H1 (cell line): ENCODE measurements at regions not wholly inside any gene's neighbourhood (a gene's known extent, or its start where the extent isn't known, plus 50 kb on each side); places are given as distances from the start of the nearest gene placed in this dataset.

Experiments used
- CTCF ChIA-PET: fragments of 300-600 bp; sonication (Branson Sonifier 250); formaldehyde crosslinking; loops from one replicate; lab custom pipeline; 2021; ENCODE audit not compliant: partially characterized antibody; lab: Charles Lee
- POLR2A ChIA-PET: fragments of 300-600 bp; sonication (Branson Sonifier 250); formaldehyde crosslinking; loops from one replicate; lab custom pipeline; 2021; ENCODE audit warnings: inconsistent platforms; ENCODE audit not compliant: partially characterized antibody; lab: Charles Lee
- DNase-seq, 2 experiments: peaks; one replicate each; pipeline versions ENCODE4 v3.0.0 to v3.0.0-alpha.2; 2010 to 2022; ENCODE audit warnings: low spot score in 2 of 2, low read depth in 1 of 2, mixed read lengths in 1 of 2
- FAIRE-seq: peaks from 2 replicates; lab custom pipeline; 2011; peaks lifted over from hg19 to GRCh38; lab: Jason Lieb, UNC
- H2AFZ ChIP-seq: 2 replicates; pipeline ENCODE4 v1.8.1; 2012; ENCODE audit warnings: low read length, inconsistent platforms
- H2AK5ac ChIP-seq: 2 replicates; pipeline ENCODE4 v1.6.1; 2013; ENCODE audit warnings: low read depth, low read length
- H2BK120ac ChIP-seq: replicated peaks from 2 replicates; pipeline ENCODE3; 2013; ENCODE audit warnings: low read depth, low read length, inconsistent platforms
- H2BK12ac ChIP-seq: 2 replicates; pipeline ENCODE4 v1.6.1; 2013; ENCODE audit warnings: low read depth, low read length
- H2BK15ac ChIP-seq: 2 replicates; pipeline ENCODE4 v1.6.1; 2013; ENCODE audit warnings: low read length
- H2BK20ac ChIP-seq: 2 replicates; pipeline ENCODE4 v1.6.1; 2013; ENCODE audit warnings: low read length
- H2BK5ac ChIP-seq: 2 replicates; pipeline ENCODE4 v1.6.1; 2013; ENCODE audit warnings: low read depth, low read length
- H3K14ac ChIP-seq: 2 replicates; pipeline ENCODE4 v1.6.1; 2013; ENCODE audit warnings: inconsistent platforms; ENCODE audit not compliant: insufficient read length
- H3K18ac ChIP-seq: 2 replicates; pipeline ENCODE4 v1.6.1; 2013; ENCODE audit warnings: low read length; ENCODE audit errors: extremely low read depth
- H3K23ac ChIP-seq: 2 replicates; pipeline ENCODE4 v1.6.1; 2013; ENCODE audit warnings: inconsistent platforms; ENCODE audit not compliant: insufficient read length
- H3K23me2 ChIP-seq: 2 replicates; pipeline ENCODE4 v1.6.1; 2013; ENCODE audit warnings: low read depth, low read length
- H3K27ac ChIP-seq: 2 replicates; pipeline ENCODE4 v1.6.1; 2011; ENCODE audit warnings: low read depth, low read length, inconsistent platforms
- H3K27me3 ChIP-seq, 4 experiments: replicated peaks in 1 of 4; 1 replicate in 1 of 4; 2 replicates in 3 of 4; pipeline versions ENCODE4 v1.6.1 to v1.8.1; 2011 to 2013; ENCODE audit warnings: low read length in 3 of 4, mild to moderate bottlenecking in 3 of 4, inconsistent platforms in 2 of 4, mixed read lengths in 2 of 4, moderate library complexity in 1 of 4; ENCODE audit not compliant: control insufficient read depth in 3 of 4, insufficient read depth in 3 of 4; ENCODE audit errors: extremely low read depth in 1 of 4
- H3K36me3 ChIP-seq, 4 experiments: 2 replicates each; pipeline versions ENCODE4 v1.6.1 to v1.8.1; 2011 to 2013; ENCODE audit warnings: mild to moderate bottlenecking in 4 of 4, low read length in 3 of 4, moderate library complexity in 2 of 4, control low read depth in 1 of 4, inconsistent platforms in 1 of 4; ENCODE audit not compliant: insufficient read depth in 4 of 4, control insufficient read depth in 2 of 4
- H3K4ac ChIP-seq: replicated peaks from 2 replicates; pipeline ENCODE3; 2013; ENCODE audit warnings: low read length, low read depth, mixed read lengths, inconsistent platforms; ENCODE audit not compliant: insufficient read length
- H3K4me1 ChIP-seq, 4 experiments: replicated peaks in 1 of 4; 1 replicate in 1 of 4; 2 replicates in 3 of 4; pipeline versions ENCODE4 v1.6.1 to v1.8.1; 2011 to 2013; ENCODE audit warnings: low read length in 3 of 4, inconsistent platforms in 2 of 4, mixed read lengths in 1 of 4; ENCODE audit not compliant: insufficient read depth in 4 of 4, control insufficient read depth in 3 of 4
- H3K4me2 ChIP-seq, 2 experiments: 2 replicates each; pipeline versions ENCODE4 v1.6.1 to v1.8.1; 2011 to 2013; ENCODE audit warnings: low read depth in 2 of 2, low read length in 2 of 2, control low read depth in 1 of 2, inconsistent platforms in 1 of 2, mild to moderate bottlenecking in 1 of 2; ENCODE audit not compliant: insufficient read depth in 1 of 2
- H3K4me3 ChIP-seq, 4 experiments: fragments of 200-600, 300-600 bp in 1 of 4; sonication (generic), shearing (Covaris generic), sonication (Bioruptor Twin) in 1 of 4; 2 replicates each; pipeline versions ENCODE4 v1.5.1 to v1.8.1; 2011 to 2016; ENCODE audit warnings: low read length in 4 of 4, low read depth in 3 of 4, control low read depth in 2 of 4, inconsistent platforms in 2 of 4, mild to moderate bottlenecking in 2 of 4, mixed read lengths in 1 of 4, moderate library complexity in 1 of 4; ENCODE audit not compliant: insufficient read depth in 2 of 4; ENCODE audit errors: extremely low read depth in 1 of 4
- H3K56ac ChIP-seq: replicated peaks from 2 replicates; pipeline ENCODE3; 2013; ENCODE audit warnings: low read depth, mild to moderate bottlenecking, mixed read lengths, low read length, inconsistent platforms; ENCODE audit not compliant: insufficient read length
- H3K79me1 ChIP-seq: 2 replicates; pipeline ENCODE4 v1.6.1; 2013; ENCODE audit warnings: low read depth, low read length, control low read depth
- H3K79me2 ChIP-seq, 2 experiments: 2 replicates each; pipeline versions ENCODE4 v1.6.1 to v1.8.1; 2012 to 2013; ENCODE audit warnings: low read length in 2 of 2, mild to moderate bottlenecking in 2 of 2, inconsistent platforms in 1 of 2; ENCODE audit not compliant: insufficient read depth in 2 of 2, control insufficient read depth in 1 of 2
- H3K9ac ChIP-seq, 4 experiments: replicated peaks in 1 of 4; 1 replicate in 1 of 4; 2 replicates in 3 of 4; pipeline versions ENCODE4 v1.6.1 to v1.8.1; 2011 to 2013; ENCODE audit warnings: low read depth in 3 of 4, low read length in 3 of 4, control low read depth in 2 of 4, mild to moderate bottlenecking in 2 of 4, moderate library complexity in 2 of 4, inconsistent platforms in 1 of 4; ENCODE audit errors: extremely low read depth in 1 of 4
- H3K9me3 ChIP-seq, 2 experiments: 2 replicates each; pipeline versions ENCODE4 v1.6.1 to v1.8.1; 2012 to 2013; ENCODE audit warnings: mild to moderate bottlenecking in 2 of 2, moderate library complexity in 2 of 2, control low read depth in 1 of 2, inconsistent platforms in 1 of 2, low read depth in 1 of 2, low read length in 1 of 2, mixed read lengths in 1 of 2; ENCODE audit not compliant: insufficient read depth in 2 of 2
- H4K20me1 ChIP-seq, 2 experiments: replicated peaks in 1 of 2; 2 replicates each; pipeline versions ENCODE3 to v1.8.1; 2011 to 2013; ENCODE audit warnings: inconsistent platforms in 2 of 2, low read length in 2 of 2, mild to moderate bottlenecking in 1 of 2; ENCODE audit not compliant: insufficient read depth in 2 of 2, control insufficient read depth in 1 of 2
- H4K5ac ChIP-seq: 2 replicates; pipeline ENCODE4 v1.6.1; 2013; ENCODE audit warnings: low read length, low read depth, mixed read lengths, inconsistent platforms; ENCODE audit not compliant: insufficient read length
- H4K8ac ChIP-seq: 2 replicates; pipeline ENCODE4 v1.8.0; 2013; ENCODE audit warnings: mild to moderate bottlenecking, moderate library complexity, low read length, inconsistent platforms; ENCODE audit not compliant: insufficient read depth; ENCODE audit errors: extremely low read depth
- H4K91ac ChIP-seq: replicated peaks from 2 replicates; pipeline ENCODE3; 2013; ENCODE audit warnings: low read length, mixed read lengths, inconsistent platforms; ENCODE audit not compliant: insufficient read length
- BCL11A ChIP-seq, 2 experiments: IDR thresholded peaks; one replicate each; pipeline ENCODE4 v1.6.1; 2011; ENCODE audit warnings: low read depth in 2 of 2, low read length in 2 of 2, mild to moderate bottlenecking in 2 of 2
- FOSL1 ChIP-seq: IDR thresholded peaks from 2 replicates; pipeline ENCODE4 v1.6.1; 2011; ENCODE audit warnings: mild to moderate bottlenecking, low read depth, low read length, moderate library complexity; ENCODE audit not compliant: insufficient read depth
- HDAC6 ChIP-seq: IDR thresholded peaks from one replicate; pipeline ENCODE4 v1.7.1; 2012; ENCODE audit warnings: low read depth, mild to moderate bottlenecking, inconsistent platforms, low read length, moderate library complexity
- RXRA ChIP-seq: IDR thresholded peaks from 2 replicates; pipeline ENCODE4 v1.6.1; 2011; ENCODE audit warnings: low read depth, mild to moderate bottlenecking, low read length, moderate library complexity; ENCODE audit not compliant: insufficient read depth
- SP2 ChIP-seq: IDR thresholded peaks from 2 replicates; pipeline ENCODE4 v1.6.1; 2012; ENCODE audit warnings: mild to moderate bottlenecking, low read length, inconsistent platforms
- TBP ChIP-seq: IDR thresholded peaks from 2 replicates; pipeline ENCODE4 v1.6.1; 2011; ENCODE audit warnings: low read depth, low read length, improper control_type of control experiment
- WGBS, 2 experiments: shearing (Covaris generic) in 1 of 2; methylation state at CpG; one replicate each; pipeline versions ENCODE4 v1.1.6 to v1.1.7; 2013 to 2015; ENCODE audit warnings: low lambda C conversion rate in 2 of 2, mixed read lengths in 2 of 2, inconsistent platforms in 1 of 2, low coverage in 1 of 2, missing lambda C conversion rate in 1 of 2; ENCODE audit not compliant: insufficient replicate concordance in 2 of 2, insufficient coverage in 1 of 2, insufficient read length in 1 of 2; ENCODE audit errors: extremely low coverage in 1 of 2, missing lambda C conversion rate in 1 of 2; 5-methylcytosine and 5-hydroxymethylcytosine counted together
- TF ChIP-seq, protein P1 (sequence below): IDR thresholded peaks from 2 replicates; pipeline ENCODE4 v1.6.1; 2011; ENCODE audit warnings: low read depth, mild to moderate bottlenecking, low read length; ENCODE audit not compliant: insufficient read depth
- TF ChIP-seq, protein P2 (sequence below): IDR thresholded peaks from 2 replicates; pipeline ENCODE4 v1.6.1; 2011; ENCODE audit warnings: low read length, improper control_type of control experiment

DNA sequence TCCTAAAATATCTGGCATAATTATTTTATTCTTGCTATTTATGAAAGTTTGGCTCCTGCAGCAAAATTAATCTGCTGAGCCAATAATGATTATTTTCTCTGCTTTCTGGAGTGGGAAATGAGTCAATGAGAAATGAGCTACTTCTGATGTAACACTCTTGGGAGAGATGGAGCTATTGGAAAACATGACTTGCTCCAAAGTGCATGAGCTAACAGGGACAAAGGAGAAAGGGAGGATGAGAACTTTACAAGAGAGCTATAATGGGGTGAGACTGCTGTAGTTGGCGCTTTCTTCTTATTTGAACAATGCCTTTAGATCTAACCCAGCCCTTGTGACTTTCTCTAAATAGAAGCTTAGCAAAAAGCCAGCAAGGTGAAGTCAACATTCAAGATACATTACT lies 615.1 kb downstream of the ANKRD50 start:
- CTCF ChIA-PET: no interaction called here
- POLR2A ChIA-PET: no interaction called here
- WGBS, 2 experiments: 88% methylated on average over 1 of the region's 1 CpG; no CpG with 5 or more reads in 1 of the 2 experiments

More for the DNA sequence above, 615.1 kb downstream of the ANKRD50 start:
- Histone ChIP-seq H3K9me3 (no peaks in the 10 kb centered on the region), H2BK12ac (no peak overlapping the region), H3K14ac (no peak overlapping the region), H3K4me2 (no peak overlapping the region), H4K5ac (no peak overlapping the region), H3K56ac (no peak overlapping the region), H3K27ac (no peak overlapping the region), H3K79me2 (no peaks in the 10 kb centered on the region), H3K4ac (no peak overlapping the region), H3K4me3 (no peak overlapping the region), H2BK15ac (no peak overlapping the region), H3K18ac (no peak overlapping the region), H3K36me3 (no peaks in the 10 kb centered on the region), H4K91ac (no peak overlapping the region), H4K20me1 (no peaks in the 10 kb centered on the region), H3K23me2 (no peaks in the 10 kb centered on the region), H3K27me3 (no peaks in the 10 kb centered on the region), H3K9ac (no peak overlapping the region), H2BK120ac (no peak overlapping the region), H3K4me1 (no peaks in the 10 kb centered on the region), H3K23ac (no peak overlapping the region), H2BK5ac (no peak overlapping the region), H2BK20ac (no peak overlapping the region), H2AK5ac (no peak overlapping the region), H4K8ac (no peak overlapping the region), H3K79me1 (no peaks in the 10 kb centered on the region), H2AFZ (0 out of 2 replicates have a peak overlapping the region, but pooled peaks have one; percentile 41)
- DNase-seq: no peak
- no peak for TF ChIP-seq FOSL1
- no peak for TF ChIP-seq HDAC6
- TF ChIP-seq, protein P1, sequence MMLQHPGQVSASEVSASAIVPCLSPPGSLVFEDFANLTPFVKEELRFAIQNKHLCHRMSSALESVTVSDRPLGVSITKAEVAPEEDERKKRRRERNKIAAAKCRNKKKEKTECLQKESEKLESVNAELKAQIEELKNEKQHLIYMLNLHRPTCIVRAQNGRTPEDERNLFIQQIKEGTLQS: no peak
- no peak for TF ChIP-seq SP2
- TF ChIP-seq BCL11A (IDR thresholded peaks at IDR 0.05; ENCODE audit: low read depth in 2 of 2, low read length in 2 of 2): no peak
- TF ChIP-seq TBP: no peak
- TF ChIP-seq, protein P2, sequence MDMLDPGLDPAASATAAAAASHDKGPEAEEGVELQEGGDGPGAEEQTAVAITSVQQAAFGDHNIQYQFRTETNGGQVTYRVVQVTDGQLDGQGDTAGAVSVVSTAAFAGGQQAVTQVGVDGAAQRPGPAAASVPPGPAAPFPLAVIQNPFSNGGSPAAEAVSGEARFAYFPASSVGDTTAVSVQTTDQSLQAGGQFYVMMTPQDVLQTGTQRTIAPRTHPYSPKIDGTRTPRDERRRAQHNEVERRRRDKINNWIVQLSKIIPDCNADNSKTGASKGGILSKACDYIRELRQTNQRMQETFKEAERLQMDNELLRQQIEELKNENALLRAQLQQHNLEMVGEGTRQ: no peak
- no peak for TF ChIP-seq RXRA
- no peak for FAIRE-seq
